Epithelial cell of proximal tubule (primary cell): ENCODE measurements at regions not wholly inside any gene's neighbourhood (a gene's known extent, or its start where the extent isn't known, plus 50 kb on each side); places are given as distances from the start of the nearest gene placed in this dataset.

ENCODE experiments used
- DNase-seq: peaks from one replicate; pipeline ENCODE4 v3.0.0-alpha.2; 2011; ENCODE audit warnings: low read depth
- H3K4me3 ChIP-seq: 2 replicates; pipeline ENCODE4 v1.5.1; 2011; ENCODE audit warnings: low read depth, mild to moderate bottlenecking, low read length
- TF ChIP-seq, protein P1 (sequence below): conservative IDR thresholded peaks from 2 replicates; pipeline ENCODE4 v1.5.1; 2012; ENCODE audit warnings: low read depth, mild to moderate bottlenecking, low read length

DNA sequence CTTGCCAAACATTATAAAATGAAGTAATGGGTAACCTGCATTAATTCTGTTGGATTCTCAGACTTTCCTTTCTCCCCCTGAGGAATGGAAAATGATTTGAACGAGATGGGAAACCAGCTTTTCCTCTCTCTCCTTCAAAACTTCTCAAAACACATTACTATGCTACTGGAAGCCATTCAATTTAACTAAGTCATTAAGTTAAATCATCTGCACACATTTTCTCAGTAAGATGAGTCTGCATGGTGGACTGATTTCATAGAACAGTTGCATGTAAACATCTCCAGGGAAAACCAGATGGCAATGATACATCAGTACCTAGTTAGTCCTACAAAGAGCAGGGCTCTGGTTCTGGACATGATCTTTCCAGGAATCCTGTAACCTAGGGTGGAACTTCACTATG is 59.9 kb downstream of the BMP4 start:
- TF ChIP-seq, protein P1, sequence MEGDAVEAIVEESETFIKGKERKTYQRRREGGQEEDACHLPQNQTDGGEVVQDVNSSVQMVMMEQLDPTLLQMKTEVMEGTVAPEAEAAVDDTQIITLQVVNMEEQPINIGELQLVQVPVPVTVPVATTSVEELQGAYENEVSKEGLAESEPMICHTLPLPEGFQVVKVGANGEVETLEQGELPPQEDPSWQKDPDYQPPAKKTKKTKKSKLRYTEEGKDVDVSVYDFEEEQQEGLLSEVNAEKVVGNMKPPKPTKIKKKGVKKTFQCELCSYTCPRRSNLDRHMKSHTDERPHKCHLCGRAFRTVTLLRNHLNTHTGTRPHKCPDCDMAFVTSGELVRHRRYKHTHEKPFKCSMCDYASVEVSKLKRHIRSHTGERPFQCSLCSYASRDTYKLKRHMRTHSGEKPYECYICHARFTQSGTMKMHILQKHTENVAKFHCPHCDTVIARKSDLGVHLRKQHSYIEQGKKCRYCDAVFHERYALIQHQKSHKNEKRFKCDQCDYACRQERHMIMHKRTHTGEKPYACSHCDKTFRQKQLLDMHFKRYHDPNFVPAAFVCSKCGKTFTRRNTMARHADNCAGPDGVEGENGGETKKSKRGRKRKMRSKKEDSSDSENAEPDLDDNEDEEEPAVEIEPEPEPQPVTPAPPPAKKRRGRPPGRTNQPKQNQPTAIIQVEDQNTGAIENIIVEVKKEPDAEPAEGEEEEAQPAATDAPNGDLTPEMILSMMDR: no peak
- DNase-seq: no peak
- no peak overlapping the region for H3K4me3 ChIP-seq

- no peak overlapping the region for H3K4me3 ChIP-seq
- DNase-seq: no peak
- TF ChIP-seq, protein P1: no peak
These were observed 62.2 kb downstream of the BMP4 start for GRCh38 chr14:53894456-53894855.

DNA sequence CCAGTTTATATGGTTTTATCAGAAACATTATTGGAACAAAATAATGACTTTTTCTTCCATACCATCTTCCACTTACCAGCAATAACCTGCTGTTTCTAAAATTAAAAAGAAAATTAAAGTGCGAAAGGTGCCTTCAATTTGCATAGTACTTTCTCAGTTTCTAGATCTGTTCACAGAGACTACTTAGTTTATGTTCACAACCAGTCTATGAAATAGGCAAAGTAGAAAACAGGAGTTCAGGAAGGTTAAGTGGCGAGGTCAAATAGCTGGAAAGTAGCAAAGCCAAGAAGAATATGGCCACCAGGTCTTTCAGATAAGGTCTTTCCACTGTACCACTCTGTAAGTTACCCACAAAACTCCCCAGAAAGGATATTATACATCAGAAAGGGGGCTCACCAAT is 63.3 kb downstream of the BMP4 start:
- no peak overlapping the region for H3K4me3 ChIP-seq
- no peak for DNase-seq
- TF ChIP-seq, protein P1: no peak

GRCh38 chr14:53890611-53891101 is 66.0 kb downstream of the BMP4 start:
- no peak for DNase-seq
- TF ChIP-seq, protein P1: no peak
- no peak overlapping the region for H3K4me3 ChIP-seq

DNA sequence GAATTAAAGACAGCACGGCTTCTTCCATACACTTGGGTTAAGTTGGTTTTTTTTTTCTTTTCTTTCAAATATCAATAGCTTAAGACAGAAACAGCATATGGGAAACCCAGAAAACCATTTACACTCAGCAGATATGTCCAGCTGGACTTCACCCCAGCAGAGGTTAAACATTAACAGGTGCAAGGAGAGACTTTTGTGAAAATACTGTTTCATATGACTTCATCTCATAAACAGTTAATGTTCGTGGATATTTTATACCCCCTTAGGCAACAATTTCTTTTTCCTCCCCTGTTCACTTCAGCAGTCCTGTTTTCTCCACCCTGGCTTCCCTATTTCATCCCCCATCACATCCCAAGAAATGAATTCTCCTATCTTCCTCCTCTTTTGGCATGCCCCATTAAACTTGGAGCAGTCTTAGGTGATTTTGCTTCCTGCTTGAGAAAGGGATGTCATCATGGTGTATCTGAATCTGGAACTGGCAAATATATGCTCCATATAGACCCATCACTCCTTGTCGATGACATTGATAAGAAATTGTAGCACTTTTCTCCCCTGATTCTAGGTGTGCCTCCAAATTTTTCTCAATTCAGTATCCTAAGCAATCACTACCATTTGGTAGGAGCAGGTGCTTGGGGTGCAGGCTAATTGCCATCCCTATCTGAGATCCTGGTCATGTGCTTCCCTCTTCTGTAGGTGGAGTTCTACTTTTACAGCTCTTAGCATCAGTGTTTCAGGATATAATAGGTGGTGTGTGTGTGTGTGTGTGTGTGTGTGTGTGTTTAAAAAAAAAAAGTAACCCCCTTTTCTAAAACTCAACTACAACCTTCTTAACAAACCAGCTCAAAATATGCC is 67.9 kb downstream of the BMP4 start:
- no peak overlapping the region for H3K4me3 ChIP-seq
- TF ChIP-seq, protein P1: no peak
- no peak for DNase-seq

- TF ChIP-seq, protein P1: no peak
- DNase-seq: no peak
These were observed 71.4 kb downstream of the BMP4 start for GRCh38 chr14:53885136-53885640.

DNA sequence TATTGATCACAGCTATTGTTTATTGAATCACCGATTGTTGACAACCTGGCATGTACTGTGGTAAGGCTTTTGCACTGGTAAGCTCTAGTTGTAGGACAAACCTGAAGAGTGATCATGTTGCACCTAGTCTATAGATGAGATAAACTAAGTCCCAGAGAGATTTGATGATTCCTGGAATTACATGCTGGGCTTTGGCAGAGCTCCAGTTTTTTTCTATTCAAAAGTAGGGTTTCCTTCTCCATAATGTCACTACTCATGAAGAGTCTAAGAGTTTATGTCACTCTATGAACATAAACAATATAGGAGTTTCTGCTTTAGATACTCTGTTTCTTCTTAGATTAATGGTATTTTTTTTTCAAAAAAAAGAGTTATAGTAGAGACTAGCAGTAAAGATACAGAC is 72.0 kb downstream of the BMP4 start:
- no peak for DNase-seq
- TF ChIP-seq, protein P1: no peak
- no peak overlapping the region for H3K4me3 ChIP-seq

More at GRCh38 chr14:53885136-53885640, 71.4 kb downstream of the BMP4 start:
- no peak overlapping the region for H3K4me3 ChIP-seq
